HG03066 (cell line): ENCODE measurements at regions not wholly inside any gene's neighbourhood (a gene's known extent, or its start where the extent isn't known, plus 50 kb on each side); places are given as distances from the start of the nearest gene placed in this dataset.

Experiments
- ATAC-seq: cut with Tn5 transposase; IDR thresholded peaks from one replicate; pipeline ENCODE4 v1.9.1; 2021; ENCODE audit warnings: low read depth; ENCODE audit not compliant: unreplicated experiment

GRCh38 chr4:23212558-23212957, 519.8 kb downstream of the GBA3 start:
- ATAC-seq = no peak

DNA sequence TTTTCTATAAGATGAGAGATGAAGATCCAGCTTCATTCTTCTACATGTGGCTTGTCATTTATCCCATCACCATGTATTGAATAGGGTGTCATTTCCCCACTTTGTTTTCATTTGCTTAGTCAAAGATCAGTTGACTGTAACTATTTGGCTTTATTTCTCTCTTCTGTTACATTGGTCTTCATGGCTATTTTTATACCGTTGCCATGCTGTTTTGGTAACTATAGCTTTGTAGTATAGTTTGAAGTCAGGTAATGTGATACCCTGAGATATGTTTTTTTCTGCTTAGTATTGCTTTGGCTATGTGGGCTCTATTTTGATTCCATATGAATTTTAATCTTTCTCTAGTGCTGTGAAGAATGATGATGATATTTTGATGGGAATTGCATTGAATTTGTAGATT, 514.3 kb downstream of the GBA3 start:
- no peak for ATAC-seq

GRCh38 chr4:23202712-23203247, 510.0 kb downstream of the GBA3 start:
- ATAC-seq = no peak

DNA sequence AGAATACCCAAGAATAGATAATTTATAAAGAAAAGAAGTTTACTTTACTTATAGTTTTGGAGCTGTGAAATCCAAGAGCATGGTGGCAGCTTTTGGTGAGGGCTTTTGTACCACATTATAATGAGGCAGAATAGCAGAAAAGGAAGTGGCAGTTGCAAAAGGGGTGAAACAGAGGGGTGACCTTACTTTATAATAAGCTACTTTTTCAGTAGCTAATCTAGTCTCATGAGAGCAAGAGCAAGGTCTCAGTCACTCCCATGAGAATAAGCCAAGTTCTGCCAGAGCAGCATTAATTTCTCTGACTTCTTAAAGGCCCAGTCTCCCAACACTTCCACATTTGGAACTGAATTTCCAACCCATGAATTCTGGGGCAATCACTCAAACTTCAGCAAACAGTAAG, 502.0 kb downstream of the GBA3 start:
- ATAC-seq = no peak

DNA sequence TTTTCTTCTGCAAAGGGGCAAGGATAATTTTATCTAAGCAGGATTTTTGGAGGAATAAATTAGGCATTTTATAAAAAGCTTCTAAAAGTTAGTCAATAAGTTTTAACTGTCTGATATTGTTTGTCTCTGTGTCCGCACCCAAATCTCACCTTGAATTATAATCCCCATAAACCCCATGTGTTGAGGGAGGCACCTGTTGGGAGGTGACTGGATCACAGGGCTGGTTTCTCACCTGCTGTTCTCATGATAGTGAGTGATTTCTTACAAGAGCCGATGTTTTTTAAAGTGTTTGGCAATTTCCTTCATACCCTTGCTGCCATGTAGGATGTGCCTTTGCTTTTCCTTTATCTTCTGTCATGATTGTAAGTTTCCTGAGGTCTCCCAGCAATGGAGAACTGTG, 481.4 kb downstream of the GBA3 start:
- ATAC-seq = no peak

DNA sequence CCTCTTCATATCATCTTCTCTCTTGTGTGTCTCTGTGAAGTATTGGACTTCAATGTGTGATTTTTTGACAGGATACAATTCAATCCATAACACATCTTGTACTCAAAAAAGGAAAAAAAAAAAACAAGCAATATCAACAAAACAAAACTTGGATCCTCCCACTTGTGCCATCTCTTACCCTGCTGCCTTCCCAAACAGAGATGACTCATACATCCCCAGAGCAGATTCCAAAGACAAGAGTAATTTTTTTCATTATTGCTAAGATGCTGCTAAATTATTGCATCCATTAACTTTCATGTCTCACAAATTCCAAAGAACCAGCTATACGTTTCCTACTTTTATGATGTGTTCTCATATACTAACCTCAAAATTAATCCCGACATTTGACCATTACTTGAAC, 479.2 kb downstream of the GBA3 start:
- ATAC-seq = no peak

GRCh38 chr4:23169608-23170311, 477.0 kb downstream of the GBA3 start:
- ATAC-seq = no peak

GRCh38 chr4:23166919-23167318, 474.2 kb downstream of the GBA3 start:
- ATAC-seq = no peak

DNA sequence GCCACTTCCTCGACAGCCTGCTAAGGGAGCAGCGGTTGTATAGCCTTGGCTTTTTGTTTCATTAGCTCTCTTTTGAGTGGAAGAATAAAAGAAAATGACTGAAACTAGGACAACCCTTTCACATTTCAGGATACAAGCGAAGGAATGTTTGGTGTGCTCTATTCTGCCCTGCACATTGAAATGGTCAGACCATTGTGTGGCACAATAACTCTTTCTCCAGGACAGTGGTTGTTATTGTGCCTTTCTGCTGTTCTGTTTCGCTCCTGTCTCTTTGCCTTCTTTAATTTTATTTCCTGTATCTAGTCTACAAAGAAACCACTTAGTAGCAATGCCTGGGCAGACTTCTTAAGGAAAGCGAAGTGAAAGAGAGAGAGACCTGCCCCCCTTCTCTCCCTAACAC, 473.7 kb downstream of the GBA3 start:
- ATAC-seq = no peak

- no peak for ATAC-seq
Observed at GRCh38 chr4:23165669-23166068, 472.9 kb downstream of the GBA3 start.

- no peak for ATAC-seq
Observed at GRCh38 chr4:23163647-23164436, 471.1 kb downstream of the GBA3 start.

DNA sequence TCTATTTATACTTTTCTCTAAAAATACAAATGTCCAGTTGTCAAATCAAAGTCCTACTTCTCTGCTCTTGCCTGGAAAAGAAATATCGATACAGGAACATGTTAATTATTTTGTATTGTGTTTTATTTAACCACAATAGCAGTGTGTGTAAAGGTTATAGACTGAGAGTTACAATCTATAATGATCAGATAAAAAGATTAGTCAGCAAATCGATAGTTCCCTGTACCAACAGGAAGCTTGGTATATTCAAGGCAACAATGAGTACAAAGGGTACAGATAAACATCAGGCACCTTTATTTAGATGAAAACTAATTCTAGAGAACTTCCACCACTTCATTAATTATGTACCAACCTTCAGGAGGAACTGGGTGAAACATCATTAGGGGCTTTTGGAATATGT, 469.5 kb downstream of the GBA3 start:
- ATAC-seq = no peak

DNA sequence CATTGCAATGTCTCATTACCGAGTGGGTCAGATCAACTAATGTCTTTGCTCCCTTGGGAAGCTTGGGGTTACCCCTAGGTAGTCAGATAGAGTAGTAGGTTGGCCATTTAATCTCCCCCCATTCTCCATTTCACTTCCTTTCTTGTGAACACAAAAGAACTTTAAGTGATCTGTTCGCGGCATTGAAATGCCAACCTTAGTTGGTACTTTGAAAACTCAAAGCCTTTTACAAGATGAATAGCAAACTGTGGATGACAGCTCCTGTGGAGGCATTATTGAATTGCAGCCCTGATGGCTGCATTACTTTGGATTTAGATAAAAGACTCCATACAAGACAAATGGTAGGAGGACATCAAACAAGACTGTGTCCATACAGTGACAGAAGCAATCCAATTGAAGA, 469.1 kb downstream of the GBA3 start:
- no peak for ATAC-seq

GRCh38 chr4:23153076-23153475, 460.3 kb downstream of the GBA3 start:
- no peak for ATAC-seq

- ATAC-seq = no peak
Observed at GRCh38 chr4:23149815-23150214, 457.1 kb downstream of the GBA3 start.

- ATAC-seq = no peak
Observed at GRCh38 chr4:23144707-23145106, 452.0 kb downstream of the GBA3 start.

DNA sequence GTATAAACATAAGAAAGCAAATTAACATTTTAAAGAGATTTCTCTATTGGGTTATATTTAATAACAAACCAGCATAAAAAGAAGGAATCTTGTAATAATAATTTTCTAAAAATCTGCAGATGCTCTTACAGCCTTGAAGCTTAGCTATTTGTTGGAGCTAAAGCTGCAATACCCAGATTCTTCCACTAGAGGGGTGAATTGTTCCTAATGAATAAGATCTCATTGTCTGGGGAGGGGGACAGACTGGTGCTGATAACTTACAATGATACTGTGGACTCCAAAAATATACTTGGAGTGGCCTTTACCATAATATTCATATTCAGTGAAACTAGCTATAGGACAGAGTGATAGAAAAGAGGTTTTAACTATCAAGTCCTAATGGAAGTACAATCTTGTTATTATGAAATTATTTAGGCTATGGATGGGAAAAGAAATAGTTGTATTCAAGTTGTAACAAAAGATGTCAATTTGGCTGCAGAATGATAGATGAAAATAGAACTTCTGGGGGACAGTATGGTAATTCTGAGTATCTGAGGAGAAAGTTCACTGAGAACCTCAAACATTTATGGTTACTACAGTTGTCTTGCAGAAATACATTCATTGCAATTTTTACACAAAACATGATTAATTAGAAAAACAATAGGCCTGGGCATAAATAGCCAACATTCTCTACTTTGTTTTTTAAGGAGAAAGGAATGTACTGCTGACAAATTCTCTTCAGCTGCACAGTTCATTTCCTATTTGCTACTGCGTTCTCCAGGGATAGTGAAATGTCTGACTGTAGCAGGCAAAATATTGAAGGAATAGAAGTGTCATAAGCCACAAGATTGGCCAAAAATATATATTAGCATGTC, 443.3 kb downstream of the GBA3 start:
- ATAC-seq = no peak

- no peak for ATAC-seq
Observed at GRCh38 chr4:23134331-23134730, 441.6 kb downstream of the GBA3 start.

- ATAC-seq = no peak
Observed at GRCh38 chr4:23130845-23131244, 438.1 kb downstream of the GBA3 start.

GRCh38 chr4:23125118-23125517, 432.4 kb downstream of the GBA3 start:
- ATAC-seq = no peak
